RWPE2 (cell line): ENCODE measurements at regions not wholly inside any gene's neighbourhood (a gene's known extent, or its start where the extent isn't known, plus 50 kb on each side); places are given as distances from the start of the nearest gene placed in this dataset.

Experiments used
- ATAC-seq: fragments of 200-7000 bp; cut with Tn5 transposase; 3 replicates; pipeline ENCODE4 v1.9.1; 2021; ENCODE audit warnings: low read depth
- DNase-seq: peaks from one replicate; pipeline ENCODE4 v3.0.0-alpha.2; 2020; ENCODE audit warnings: low spot score
- H3K27ac ChIP-seq: fragments of 450-650 bp; 2 replicates; pipeline ENCODE4 v1.5.1; 2017; ENCODE audit warnings: mild to moderate bottlenecking; ENCODE audit not compliant: poor library complexity, severe bottlenecking
- H3K27me3 ChIP-seq: fragments of 250-450 bp; sonication (Bioruptor Pico); 2 replicates; pipeline ENCODE4 v1.5.1; 2021; ENCODE audit warnings: mild to moderate bottlenecking, moderate library complexity; ENCODE audit not compliant: insufficient read depth, poor library complexity, severe bottlenecking
- H3K36me3 ChIP-seq: fragments of 250-450 bp; sonication (Bioruptor Pico); 2 replicates; pipeline ENCODE4 v1.5.1; 2020; ENCODE audit warnings: low read depth, mild to moderate bottlenecking, moderate library complexity
- H3K4me1 ChIP-seq: fragments of 250-450 bp; sonication (Bioruptor Pico); 2 replicates; pipeline ENCODE4 v1.5.1; 2021; ENCODE audit warnings: mild to moderate bottlenecking, moderate library complexity; ENCODE audit not compliant: insufficient read depth, poor library complexity, severe bottlenecking
- H3K4me3 ChIP-seq: fragments of 250-450 bp; sonication (Bioruptor Pico); 2 replicates; pipeline ENCODE4 v1.5.1; 2021; ENCODE audit warnings: mild to moderate bottlenecking, moderate library complexity; ENCODE audit not compliant: severe bottlenecking
- H3K9me3 ChIP-seq: fragments of 250-450 bp; sonication (Bioruptor Pico); 2 replicates; pipeline ENCODE4 v1.5.1; 2021; ENCODE audit warnings: mild to moderate bottlenecking, moderate library complexity; ENCODE audit not compliant: severe bottlenecking
- CTCF ChIP-seq: fragments of 450-650 bp; IDR thresholded peaks from one replicate; pipeline ENCODE4 v1.5.1; 2017; ENCODE audit warnings: mild to moderate bottlenecking, moderate library complexity; ENCODE audit not compliant: poor library complexity, severe bottlenecking

- no peak for TF ChIP-seq CTCF
- no peaks in the 10 kb centered on the region for H3K36me3 ChIP-seq
- ATAC-seq (peak; percentile 80), DNase-seq (peak; percentile 68)
- H3K4me3 ChIP-seq: no peak overlapping the region
- peak overlapping the region; percentile 21 for H3K27ac ChIP-seq
- no peaks in the 10 kb centered on the region for H3K9me3 ChIP-seq
- peaks cover 11% of the 10 kb centered on the region for H3K4me1 ChIP-seq
- no peaks in the 10 kb centered on the region for H3K27me3 ChIP-seq
These were observed 1458.4 kb upstream of the CADM2 start for GRCh38 chr3:83500422-83500821.

GRCh38 chr3:83500931-83501330, 1457.9 kb upstream of the CADM2 start:
- H3K27me3 ChIP-seq: no peaks in the 10 kb centered on the region
- peak overlapping the region; percentile 21 for H3K27ac ChIP-seq
- DNase-seq (no peak), ATAC-seq (peak; percentile 38; the same call in 1 of the 3 replicates)
- H3K36me3 ChIP-seq: no peaks in the 10 kb centered on the region
- H3K4me3 ChIP-seq: no peak overlapping the region
- no peaks in the 10 kb centered on the region for H3K9me3 ChIP-seq
- no peak for TF ChIP-seq CTCF
- H3K4me1 ChIP-seq: peaks cover 11% of the 10 kb centered on the region

GRCh38 chr3:83513051-83513450, 1445.7 kb upstream of the CADM2 start:
- Histone ChIP-seq H3K4me1 (peaks cover 8% of the 10 kb centered on the region), H3K9me3 (no peaks in the 10 kb centered on the region), H3K27ac (no peak overlapping the region), H3K4me3 (no peak overlapping the region), H3K36me3 (no peaks in the 10 kb centered on the region), H3K27me3 (no peaks in the 10 kb centered on the region)
- TF ChIP-seq CTCF: no peak
- no peak for DNase-seq
- no peak for ATAC-seq

DNA sequence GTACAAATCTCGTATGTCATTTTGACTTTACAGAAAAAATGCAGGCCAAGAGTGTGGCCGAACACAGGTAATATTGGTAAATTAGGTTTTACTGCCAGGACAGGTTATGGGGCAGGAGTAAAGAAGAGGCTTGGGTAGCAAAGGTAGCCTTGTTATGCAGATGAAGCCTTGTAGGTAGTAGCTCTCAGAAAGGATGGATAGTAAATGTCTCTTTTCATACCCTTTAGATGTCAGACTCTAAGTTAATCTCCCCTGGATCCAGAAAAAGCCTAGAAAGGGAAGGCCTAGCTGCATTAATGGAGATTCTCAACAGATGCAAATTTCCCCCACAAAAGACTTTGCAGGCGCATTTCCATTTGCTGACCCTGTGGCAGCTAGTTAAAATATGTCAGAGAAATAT, 1445.1 kb upstream of the CADM2 start:
- no peak for DNase-seq
- Histone ChIP-seq H3K27me3 (no peaks in the 10 kb centered on the region), H3K36me3 (no peaks in the 10 kb centered on the region), H3K4me3 (no peak overlapping the region), H3K9me3 (no peaks in the 10 kb centered on the region), H3K27ac (no peak overlapping the region), H3K4me1 (peaks cover 8% of the 10 kb centered on the region)
- no peak for ATAC-seq
- TF ChIP-seq CTCF: no peak

DNA sequence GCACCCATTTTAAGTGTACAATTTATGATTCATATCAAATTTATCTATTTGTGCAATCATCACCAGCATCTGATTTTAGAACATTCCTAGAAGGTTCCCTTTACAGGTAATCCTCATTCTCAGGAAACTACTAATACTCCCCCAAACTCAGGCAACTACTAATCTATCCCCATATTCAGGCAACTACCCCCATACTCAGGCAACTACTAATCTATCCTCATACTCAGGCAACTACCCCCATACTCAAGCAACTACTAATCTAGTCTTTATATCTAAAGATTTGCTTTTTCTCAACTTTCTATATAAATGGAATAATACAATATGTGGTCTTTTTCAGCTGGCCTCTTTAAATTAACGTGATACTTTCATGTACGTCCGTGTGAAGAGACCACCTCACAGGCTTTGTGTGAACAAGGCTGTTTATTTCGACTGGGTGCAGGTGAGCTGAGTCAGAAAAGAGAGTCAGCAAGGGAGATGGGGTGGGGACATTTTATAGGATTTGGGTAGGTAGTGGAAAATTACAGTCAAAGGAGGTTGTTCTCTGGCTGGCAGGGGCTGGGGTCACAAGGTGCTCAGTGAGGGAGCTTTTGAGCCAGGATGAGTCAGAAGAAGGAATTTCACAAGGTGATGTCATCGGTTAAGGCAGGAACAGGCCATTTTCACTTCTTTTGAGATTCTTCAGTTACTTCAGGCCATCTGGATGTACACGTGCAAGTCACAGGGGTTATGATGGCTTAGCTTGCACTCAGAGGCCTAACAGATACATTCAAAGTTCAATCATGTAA, 1444.5 kb upstream of the CADM2 start:
- H3K27me3 ChIP-seq: no peaks in the 10 kb centered on the region
- ATAC-seq: peak; percentile 25; the same call in 2 of the 3 replicates
- no peaks in the 10 kb centered on the region for H3K9me3 ChIP-seq
- H3K36me3 ChIP-seq: no peaks in the 10 kb centered on the region
- DNase-seq: no peak
- H3K27ac ChIP-seq: no peak overlapping the region
- H3K4me1 ChIP-seq: peaks cover 8% of the 10 kb centered on the region
- H3K4me3 ChIP-seq: no peak overlapping the region
- TF ChIP-seq CTCF: no peak
